HFFc6 (cell line): ENCODE measurements at regions not wholly inside any gene's neighbourhood (a gene's known extent, or its start where the extent isn't known, plus 50 kb on each side); places are given as distances from the start of the nearest gene placed in this dataset.
"Not testable (repeated sequence)": the region's sequence is repeated elsewhere in the genome, so short reads cannot be mapped to it uniquely, and the experiment has no call there.

Experiments used
- DNase-seq: peaks from one replicate; pipeline ENCODE4 v3.0.0-alpha.2; 2018
- H3K27ac Mint-ChIP-seq: 2 replicates; pipeline ENCODE4 v1.8.0; 2020; ENCODE audit warnings: mild to moderate bottlenecking, mixed read lengths
- H3K27me3 Mint-ChIP-seq: 2 replicates; pipeline ENCODE4 v1.8.0; 2021; ENCODE audit warnings: mild to moderate bottlenecking, moderate library complexity, mixed read lengths; ENCODE audit not compliant: insufficient read depth
- H3K36me3 Mint-ChIP-seq: 2 replicates; pipeline ENCODE4 v1.8.0; 2021; ENCODE audit warnings: low read depth, mixed read lengths
- H3K4me1 Mint-ChIP-seq: 2 replicates; pipeline ENCODE4 v1.8.0; 2020; ENCODE audit warnings: low read depth, mixed read lengths
- H3K4me3 Mint-ChIP-seq: 2 replicates; pipeline ENCODE4 v1.8.0; 2020; ENCODE audit warnings: mild to moderate bottlenecking, moderate library complexity, mixed read lengths
- H3K9me3 Mint-ChIP-seq: 2 replicates; pipeline ENCODE4 v1.8.0; 2020; ENCODE audit warnings: mild to moderate bottlenecking, mixed read lengths
- TF ChIP-seq, protein P1 (sequence below): fragments of 200-600 bp; sonication (generic); IDR thresholded peaks from 2 replicates; pipeline ENCODE4 v1.5.0; 2021; ENCODE audit warnings: antibody characterized with exemption, mild to moderate bottlenecking

DNA sequence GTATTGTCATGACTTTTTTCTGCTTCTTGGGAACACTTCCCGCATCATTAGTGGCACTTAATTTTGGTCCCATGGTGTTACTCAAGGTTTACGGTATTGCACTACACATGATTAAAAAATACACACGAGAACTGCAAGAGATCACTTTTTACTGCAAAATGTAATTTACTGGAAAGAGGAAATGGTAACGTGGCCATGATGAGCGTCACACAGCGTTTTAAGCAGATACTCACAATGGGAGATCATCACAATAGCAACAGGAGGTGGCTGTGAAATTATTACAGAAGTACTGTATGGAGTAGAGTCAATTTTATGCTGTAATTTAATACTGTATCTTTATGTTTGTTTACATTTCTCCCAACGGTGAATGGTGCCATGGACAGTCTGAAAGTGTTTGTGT lies 1510.3 kb downstream of the AMY1C start:
- no peak for DNase-seq
- no peak overlapping the region for H3K27ac Mint-ChIP-seq
- H3K9me3 Mint-ChIP-seq: peaks cover 45% of the 10 kb centered on the region
- no peaks in the 10 kb centered on the region for H3K4me1 Mint-ChIP-seq
- TF ChIP-seq, protein P1, sequence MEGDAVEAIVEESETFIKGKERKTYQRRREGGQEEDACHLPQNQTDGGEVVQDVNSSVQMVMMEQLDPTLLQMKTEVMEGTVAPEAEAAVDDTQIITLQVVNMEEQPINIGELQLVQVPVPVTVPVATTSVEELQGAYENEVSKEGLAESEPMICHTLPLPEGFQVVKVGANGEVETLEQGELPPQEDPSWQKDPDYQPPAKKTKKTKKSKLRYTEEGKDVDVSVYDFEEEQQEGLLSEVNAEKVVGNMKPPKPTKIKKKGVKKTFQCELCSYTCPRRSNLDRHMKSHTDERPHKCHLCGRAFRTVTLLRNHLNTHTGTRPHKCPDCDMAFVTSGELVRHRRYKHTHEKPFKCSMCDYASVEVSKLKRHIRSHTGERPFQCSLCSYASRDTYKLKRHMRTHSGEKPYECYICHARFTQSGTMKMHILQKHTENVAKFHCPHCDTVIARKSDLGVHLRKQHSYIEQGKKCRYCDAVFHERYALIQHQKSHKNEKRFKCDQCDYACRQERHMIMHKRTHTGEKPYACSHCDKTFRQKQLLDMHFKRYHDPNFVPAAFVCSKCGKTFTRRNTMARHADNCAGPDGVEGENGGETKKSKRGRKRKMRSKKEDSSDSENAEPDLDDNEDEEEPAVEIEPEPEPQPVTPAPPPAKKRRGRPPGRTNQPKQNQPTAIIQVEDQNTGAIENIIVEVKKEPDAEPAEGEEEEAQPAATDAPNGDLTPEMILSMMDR: no peak
- no peaks in the 10 kb centered on the region; the same call in 1 of the 2 replicates for H3K27me3 Mint-ChIP-seq
- H3K36me3 Mint-ChIP-seq: no peaks in the 10 kb centered on the region
- no peak overlapping the region for H3K4me3 Mint-ChIP-seq

DNA sequence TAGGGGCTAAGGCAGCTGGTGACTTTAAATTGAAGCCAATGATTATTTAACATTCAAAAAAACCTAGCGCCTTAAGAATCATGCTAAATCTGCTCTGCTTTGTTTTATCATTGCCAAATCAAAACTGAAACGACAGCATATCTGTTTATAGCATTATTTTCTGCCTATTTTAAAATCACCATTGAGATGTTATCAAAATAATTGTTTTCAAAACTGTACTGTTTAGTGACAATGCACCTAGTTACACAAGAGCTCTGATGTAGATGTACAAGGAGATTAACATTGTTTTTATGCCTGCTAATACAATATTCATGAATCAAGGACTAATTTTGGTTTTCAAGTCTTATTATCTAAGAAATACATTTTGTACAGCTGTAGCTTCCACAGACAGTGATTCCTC lies 1521.3 kb downstream of the AMY1C start:
- Mint-ChIP-seq H3K4me3 (no peak overlapping the region), H3K4me1 (no peaks in the 10 kb centered on the region), H3K27ac (no peak overlapping the region), H3K9me3 (peaks cover 19% of the 10 kb centered on the region), H3K36me3 (no peaks in the 10 kb centered on the region), H3K27me3 (no peaks in the 10 kb centered on the region)
- TF ChIP-seq, protein P1: no peak
- DNase-seq: no peak

DNA sequence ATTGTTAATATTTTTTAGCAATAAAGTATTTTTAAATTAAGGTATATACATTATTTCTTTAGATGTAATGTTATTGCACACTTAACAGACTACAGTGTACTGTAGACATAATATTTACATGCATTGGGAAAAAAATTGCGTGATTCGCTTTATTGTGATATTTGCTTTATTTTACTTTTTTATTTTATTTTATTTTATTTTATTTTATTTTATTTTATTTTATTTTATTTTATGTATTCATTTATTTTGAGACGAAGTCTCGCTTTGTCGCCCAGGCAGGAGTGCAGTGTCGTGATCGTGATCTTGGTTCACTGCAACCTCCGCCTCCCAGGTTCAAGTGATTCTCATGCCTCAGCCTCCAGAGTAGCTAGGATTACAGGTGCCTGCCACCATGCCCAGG lies 1522.7 kb downstream of the AMY1C start:
- not testable (repeated sequence) for DNase-seq, H3K27me3 Mint-ChIP-seq, H3K36me3 Mint-ChIP-seq, H3K27ac Mint-ChIP-seq, H3K4me1 Mint-ChIP-seq, H3K4me3 Mint-ChIP-seq
- peaks cover 14% of the 10 kb centered on the region for H3K9me3 Mint-ChIP-seq

DNA sequence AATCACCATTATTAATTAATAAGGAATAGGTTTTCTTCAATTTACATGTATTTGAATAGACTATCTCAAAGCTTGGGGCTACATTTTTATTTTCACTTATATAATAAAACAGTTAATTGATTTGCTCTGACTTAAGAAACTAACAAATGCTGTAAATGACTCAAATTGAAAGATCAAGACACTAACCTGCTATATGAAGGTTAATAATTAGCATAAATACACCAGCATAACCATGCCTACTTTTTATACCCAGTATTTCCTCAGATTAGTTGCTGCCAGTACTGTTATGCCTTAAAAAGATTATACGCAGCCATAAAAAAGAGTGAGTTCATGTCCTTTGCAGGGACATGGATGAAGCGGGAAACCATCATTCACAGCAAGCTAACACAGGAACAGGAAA lies 1545.1 kb downstream of the AMY1C start:
- TF ChIP-seq, protein P1: no peak
- H3K9me3 Mint-ChIP-seq: peaks cover 19% of the 10 kb centered on the region
- DNase-seq: no peak

DNA sequence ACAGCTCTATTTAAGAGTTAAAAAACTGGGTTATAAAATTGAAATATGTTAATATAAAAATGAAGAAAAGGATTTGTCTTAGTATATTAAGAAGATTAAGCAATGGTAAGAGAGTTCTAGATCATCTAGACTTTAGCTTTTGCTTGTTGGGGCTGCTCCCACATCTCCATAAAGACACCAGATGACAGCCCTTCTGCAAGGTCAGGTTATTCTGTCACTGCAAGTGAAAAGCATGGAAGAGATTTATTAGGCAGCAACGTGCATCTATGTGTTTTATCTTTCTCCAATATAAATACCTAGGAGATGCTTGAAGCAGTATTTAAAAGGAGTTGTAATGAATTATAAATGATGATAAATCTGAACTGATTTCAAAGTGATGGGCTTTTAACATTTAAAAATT lies 1560.4 kb downstream of the AMY1C start:
- TF ChIP-seq, protein P1: no peak
- H3K9me3 Mint-ChIP-seq: peaks cover 6% of the 10 kb centered on the region; the same call in 1 of the 2 replicates
- H3K4me1 Mint-ChIP-seq: no peaks in the 10 kb centered on the region
- H3K4me3 Mint-ChIP-seq: no peak overlapping the region
- no peak overlapping the region for H3K27ac Mint-ChIP-seq
- H3K27me3 Mint-ChIP-seq: no peaks in the 10 kb centered on the region; the same call in 1 of the 2 replicates
- DNase-seq: no peak
- H3K36me3 Mint-ChIP-seq: no peaks in the 10 kb centered on the region

More for the DNA sequence above, 1545.1 kb downstream of the AMY1C start:
- Mint-ChIP-seq H3K4me3 (no peak overlapping the region), H3K27me3 (no peaks in the 10 kb centered on the region; the same call in 1 of the 2 replicates), H3K27ac (no peak overlapping the region), H3K4me1 (no peaks in the 10 kb centered on the region), H3K36me3 (no peaks in the 10 kb centered on the region)

DNA sequence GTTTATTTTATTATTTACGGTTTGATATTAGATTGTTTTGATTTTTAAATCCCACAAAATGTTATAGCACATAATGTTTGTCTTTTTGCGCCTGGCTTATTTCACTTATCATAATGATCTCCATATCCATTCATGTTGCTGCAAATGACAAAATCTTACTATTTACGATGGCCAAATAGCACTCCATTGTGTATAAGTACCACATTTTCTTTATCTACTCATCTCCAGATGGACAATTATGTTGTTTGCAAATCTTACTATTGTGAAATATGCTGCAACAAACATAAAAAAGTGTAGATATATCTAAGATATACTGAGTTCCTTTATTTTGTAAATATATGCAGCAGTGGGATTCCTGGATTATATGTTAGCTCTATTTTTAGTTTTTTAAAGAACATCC lies 1568.3 kb downstream of the AMY1C start:
- Mint-ChIP-seq H3K27ac (no peak overlapping the region), H3K4me3 (no peak overlapping the region), H3K36me3 (no peaks in the 10 kb centered on the region), H3K27me3 (no peaks in the 10 kb centered on the region; the same call in 1 of the 2 replicates), H3K9me3 (peaks cover 22% of the 10 kb centered on the region), H3K4me1 (no peaks in the 10 kb centered on the region)
- TF ChIP-seq, protein P1: no peak
- DNase-seq: no peak
